ENCODE measurements at regions not wholly inside any gene's neighbourhood (a gene's known extent, or its start where the extent isn't known, plus 50 kb on each side); places are given as distances from the start of the nearest gene placed in this dataset.

DNA sequence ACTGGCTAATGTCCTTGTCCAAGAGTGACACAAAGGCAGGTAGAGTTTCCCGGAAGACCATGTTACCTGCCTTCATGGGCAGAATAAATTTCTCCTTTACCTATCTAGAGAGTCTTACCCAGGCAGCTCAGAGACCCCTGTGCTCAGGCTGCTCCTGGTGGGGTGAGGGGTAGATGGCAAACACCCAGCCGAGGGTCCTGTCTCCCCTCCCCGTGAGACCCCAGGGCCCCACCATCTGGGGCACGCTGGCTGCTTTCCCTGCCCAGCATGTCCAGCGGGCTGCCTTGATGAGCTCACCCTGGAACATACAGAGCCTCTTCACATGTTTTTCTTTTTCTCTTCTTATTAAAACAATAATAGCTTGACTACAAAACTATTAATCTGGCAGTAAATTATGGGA is 116.5 kb downstream of the EDN3 start:
- no peak for TF ChIP-seq POLR2A (IDR thresholded peaks at IDR 0.05)
- TF ChIP-seq, protein P1, sequence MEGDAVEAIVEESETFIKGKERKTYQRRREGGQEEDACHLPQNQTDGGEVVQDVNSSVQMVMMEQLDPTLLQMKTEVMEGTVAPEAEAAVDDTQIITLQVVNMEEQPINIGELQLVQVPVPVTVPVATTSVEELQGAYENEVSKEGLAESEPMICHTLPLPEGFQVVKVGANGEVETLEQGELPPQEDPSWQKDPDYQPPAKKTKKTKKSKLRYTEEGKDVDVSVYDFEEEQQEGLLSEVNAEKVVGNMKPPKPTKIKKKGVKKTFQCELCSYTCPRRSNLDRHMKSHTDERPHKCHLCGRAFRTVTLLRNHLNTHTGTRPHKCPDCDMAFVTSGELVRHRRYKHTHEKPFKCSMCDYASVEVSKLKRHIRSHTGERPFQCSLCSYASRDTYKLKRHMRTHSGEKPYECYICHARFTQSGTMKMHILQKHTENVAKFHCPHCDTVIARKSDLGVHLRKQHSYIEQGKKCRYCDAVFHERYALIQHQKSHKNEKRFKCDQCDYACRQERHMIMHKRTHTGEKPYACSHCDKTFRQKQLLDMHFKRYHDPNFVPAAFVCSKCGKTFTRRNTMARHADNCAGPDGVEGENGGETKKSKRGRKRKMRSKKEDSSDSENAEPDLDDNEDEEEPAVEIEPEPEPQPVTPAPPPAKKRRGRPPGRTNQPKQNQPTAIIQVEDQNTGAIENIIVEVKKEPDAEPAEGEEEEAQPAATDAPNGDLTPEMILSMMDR (IDR thresholded peaks at IDR 0.05), result no peak

Data from vagina (tissue), 2 donors.